SK-N-SH treated with all-trans-retinoic acid at 6 μM for 48 hours (cell line): ENCODE measurements at regions not wholly inside any gene's neighbourhood (a gene's known extent, or its start where the extent isn't known, plus 50 kb on each side); places are given as distances from the start of the nearest gene placed in this dataset.
A peak's percentile ranks its signal among the peaks of the same experiment; 100 is the strongest.
"Not testable (repeated sequence)": the region's sequence is repeated elsewhere in the genome, so short reads cannot be mapped to it uniquely, and the experiment has no call there.

ENCODE experiments used
- ATAC-seq: fragments of 200-7000 bp; cut with Tn5 transposase; 3 replicates; pipeline ENCODE4 v1.9.1; 2020; ENCODE audit warnings: mild to moderate bottlenecking, moderate library complexity
- ARNTL ChIP-seq: fragments of 450-650 bp; formaldehyde crosslinking; IDR thresholded peaks from 2 replicates; pipeline ENCODE4 v1.5.0; 2020; ENCODE audit warnings: low read depth, mild to moderate bottlenecking, moderate library complexity, borderline replicate concordance
- BACH2 ChIP-seq: fragments of 250-450 bp; sonication (Bioruptor Pico); IDR thresholded peaks from 2 replicates; pipeline ENCODE4 v1.9.0; 2021; ENCODE audit warnings: mild to moderate bottlenecking, borderline replicate concordance
- CSDC2 ChIP-seq: fragments of 250-450 bp; sonication (Bioruptor Pico); IDR thresholded peaks from 2 replicates; pipeline ENCODE4 v1.5.0; 2020; ENCODE audit warnings: mild to moderate bottlenecking, moderate library complexity
- GLIS3 ChIP-seq: fragments of 250-450 bp; sonication (Bioruptor Pico); IDR thresholded peaks from 2 replicates; pipeline ENCODE4 v1.5.0; 2020; ENCODE audit warnings: mild to moderate bottlenecking, moderate library complexity
- ISL1 ChIP-seq: fragments of 250-450 bp; sonication (Bioruptor Pico); IDR thresholded peaks from 2 replicates; pipeline ENCODE4 v2.1.2; 2022; ENCODE audit warnings: mild to moderate bottlenecking, moderate library complexity
- OSR1 ChIP-seq: fragments of 250-450 bp; sonication (Bioruptor Pico); IDR thresholded peaks from 2 replicates; pipeline ENCODE4 v1.8.0; 2022; ENCODE audit warnings: moderate library complexity, mild to moderate bottlenecking, inconsistent platforms
- ZC3H10 ChIP-seq: fragments of 250-450 bp; sonication (Bioruptor Pico); IDR thresholded peaks from 2 replicates; pipeline ENCODE4 v1.5.1; 2021; ENCODE audit warnings: mild to moderate bottlenecking, moderate library complexity
- ZNF565 ChIP-seq: fragments of 450-650 bp; formaldehyde crosslinking; conservative IDR thresholded peaks from 2 replicates; pipeline ENCODE4 v1.5.0; 2020; ENCODE audit warnings: low read depth, mild to moderate bottlenecking, moderate library complexity
- ZNF70 ChIP-seq: fragments of 450-650 bp; formaldehyde crosslinking; IDR thresholded peaks from 2 replicates; pipeline ENCODE4 v1.5.0; 2020; ENCODE audit warnings: mild to moderate bottlenecking, moderate library complexity
- TF ChIP-seq, protein P1 (sequence below): fragments of 250-450 bp; sonication (Bioruptor Pico); IDR thresholded peaks from 2 replicates; pipeline ENCODE4 v1.8.0; 2020; ENCODE audit warnings: mild to moderate bottlenecking, moderate library complexity, borderline replicate concordance
- TF ChIP-seq, protein P2 (sequence below): fragments of 250-450 bp; sonication (Bioruptor Pico); IDR thresholded peaks from 2 replicates; pipeline ENCODE4 v1.8.0; 2021; ENCODE audit warnings: low read depth, mild to moderate bottlenecking, moderate library complexity, borderline replicate concordance
- TF ChIP-seq, protein P3 (sequence below): fragments of 250-450 bp; sonication (Bioruptor Pico); IDR thresholded peaks from 2 replicates; pipeline ENCODE4 v1.5.0; 2020; ENCODE audit warnings: mild to moderate bottlenecking, moderate library complexity
- TF ChIP-seq, protein P4 (sequence below): fragments of 250-450 bp; sonication (Bioruptor Pico); IDR thresholded peaks from 2 replicates; pipeline ENCODE4 v1.5.1; 2020; ENCODE audit warnings: low read depth, mild to moderate bottlenecking, moderate library complexity
- TF ChIP-seq, protein P5 (sequence below): fragments of 250-450 bp; sonication (Bioruptor Pico); IDR thresholded peaks from 2 replicates; pipeline ENCODE4 v1.5.1; 2021; ENCODE audit warnings: mild to moderate bottlenecking, moderate library complexity

DNA sequence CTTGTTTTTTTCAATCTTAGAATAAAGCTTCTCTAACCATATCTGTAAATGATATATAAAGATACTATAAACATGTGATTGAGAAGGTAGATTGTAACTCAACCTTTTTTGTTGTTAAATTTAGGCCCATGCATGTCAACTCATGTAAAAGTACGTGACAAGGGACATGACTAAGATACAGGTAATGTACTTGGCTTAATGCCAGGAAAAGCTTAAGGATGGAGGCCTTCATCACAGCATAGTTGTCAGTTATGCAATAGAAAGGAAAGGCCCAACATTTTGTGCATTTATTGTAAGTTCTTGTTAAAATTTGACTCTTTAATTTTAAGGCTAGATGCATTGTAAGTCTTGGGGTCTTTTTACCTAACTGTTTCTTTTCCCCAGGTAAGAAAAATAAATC is 305.1 kb downstream of the LTN1 start:
- TF ChIP-seq BACH2 = no peak
- TF ChIP-seq, all 23 proteins: peak for 0
- no peak for ATAC-seq

DNA sequence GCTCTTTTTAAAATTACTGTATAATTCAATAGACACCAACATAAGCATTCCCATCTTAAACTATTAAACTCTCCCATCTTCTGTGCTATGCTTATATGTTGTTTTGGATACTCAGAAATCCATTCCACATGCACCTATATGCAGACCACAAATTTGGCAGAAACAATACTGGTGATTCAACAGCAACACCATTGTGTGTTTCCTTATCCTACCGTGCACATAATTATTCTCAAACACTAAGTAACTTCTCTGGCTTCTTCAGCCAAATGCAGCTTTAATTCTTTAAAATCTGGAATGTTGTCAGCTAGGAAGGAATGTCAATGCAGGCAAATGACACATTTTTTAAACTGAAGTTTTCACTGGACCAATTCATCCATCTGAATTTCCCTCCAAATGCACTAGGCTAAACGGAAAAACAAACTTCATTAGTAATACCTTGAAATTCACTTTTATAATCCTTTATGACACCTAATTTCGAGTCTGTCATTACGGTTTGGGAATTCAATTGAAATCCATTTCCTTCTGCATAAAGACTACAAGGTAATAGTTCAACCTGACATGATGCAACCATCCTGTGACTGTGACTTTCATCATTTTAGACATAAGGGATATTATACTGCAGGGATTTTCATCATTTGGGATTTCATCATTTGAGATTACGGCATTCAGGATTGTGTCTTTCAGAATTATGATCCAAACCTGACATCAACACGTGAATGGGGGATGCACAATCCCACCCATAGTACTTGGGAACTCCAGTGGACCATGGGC is 308.5 kb downstream of the LTN1 start:
- TF ChIP-seq, protein P1, sequence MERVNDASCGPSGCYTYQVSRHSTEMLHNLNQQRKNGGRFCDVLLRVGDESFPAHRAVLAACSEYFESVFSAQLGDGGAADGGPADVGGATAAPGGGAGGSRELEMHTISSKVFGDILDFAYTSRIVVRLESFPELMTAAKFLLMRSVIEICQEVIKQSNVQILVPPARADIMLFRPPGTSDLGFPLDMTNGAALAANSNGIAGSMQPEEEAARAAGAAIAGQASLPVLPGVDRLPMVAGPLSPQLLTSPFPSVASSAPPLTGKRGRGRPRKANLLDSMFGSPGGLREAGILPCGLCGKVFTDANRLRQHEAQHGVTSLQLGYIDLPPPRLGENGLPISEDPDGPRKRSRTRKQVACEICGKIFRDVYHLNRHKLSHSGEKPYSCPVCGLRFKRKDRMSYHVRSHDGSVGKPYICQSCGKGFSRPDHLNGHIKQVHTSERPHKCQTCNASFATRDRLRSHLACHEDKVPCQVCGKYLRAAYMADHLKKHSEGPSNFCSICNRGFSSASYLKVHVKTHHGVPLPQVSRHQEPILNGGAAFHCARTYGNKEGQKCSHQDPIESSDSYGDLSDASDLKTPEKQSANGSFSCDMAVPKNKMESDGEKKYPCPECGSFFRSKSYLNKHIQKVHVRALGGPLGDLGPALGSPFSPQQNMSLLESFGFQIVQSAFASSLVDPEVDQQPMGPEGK (CRISPR knock-in tag) = no peak
- TF ChIP-seq, protein P2, sequence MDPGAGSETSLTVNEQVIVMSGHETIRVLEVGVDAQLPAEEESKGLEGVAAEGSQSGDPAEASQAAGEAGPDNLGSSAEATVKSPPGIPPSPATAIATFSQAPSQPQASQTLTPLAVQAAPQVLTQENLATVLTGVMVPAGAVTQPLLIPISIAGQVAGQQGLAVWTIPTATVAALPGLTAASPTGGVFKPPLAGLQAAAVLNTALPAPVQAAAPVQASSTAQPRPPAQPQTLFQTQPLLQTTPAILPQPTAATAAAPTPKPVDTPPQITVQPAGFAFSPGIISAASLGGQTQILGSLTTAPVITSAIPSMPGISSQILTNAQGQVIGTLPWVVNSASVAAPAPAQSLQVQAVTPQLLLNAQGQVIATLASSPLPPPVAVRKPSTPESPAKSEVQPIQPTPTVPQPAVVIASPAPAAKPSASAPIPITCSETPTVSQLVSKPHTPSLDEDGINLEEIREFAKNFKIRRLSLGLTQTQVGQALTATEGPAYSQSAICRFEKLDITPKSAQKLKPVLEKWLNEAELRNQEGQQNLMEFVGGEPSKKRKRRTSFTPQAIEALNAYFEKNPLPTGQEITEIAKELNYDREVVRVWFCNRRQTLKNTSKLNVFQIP (CRISPR knock-in tag) = no peak
- TF ChIP-seq, protein P3, sequence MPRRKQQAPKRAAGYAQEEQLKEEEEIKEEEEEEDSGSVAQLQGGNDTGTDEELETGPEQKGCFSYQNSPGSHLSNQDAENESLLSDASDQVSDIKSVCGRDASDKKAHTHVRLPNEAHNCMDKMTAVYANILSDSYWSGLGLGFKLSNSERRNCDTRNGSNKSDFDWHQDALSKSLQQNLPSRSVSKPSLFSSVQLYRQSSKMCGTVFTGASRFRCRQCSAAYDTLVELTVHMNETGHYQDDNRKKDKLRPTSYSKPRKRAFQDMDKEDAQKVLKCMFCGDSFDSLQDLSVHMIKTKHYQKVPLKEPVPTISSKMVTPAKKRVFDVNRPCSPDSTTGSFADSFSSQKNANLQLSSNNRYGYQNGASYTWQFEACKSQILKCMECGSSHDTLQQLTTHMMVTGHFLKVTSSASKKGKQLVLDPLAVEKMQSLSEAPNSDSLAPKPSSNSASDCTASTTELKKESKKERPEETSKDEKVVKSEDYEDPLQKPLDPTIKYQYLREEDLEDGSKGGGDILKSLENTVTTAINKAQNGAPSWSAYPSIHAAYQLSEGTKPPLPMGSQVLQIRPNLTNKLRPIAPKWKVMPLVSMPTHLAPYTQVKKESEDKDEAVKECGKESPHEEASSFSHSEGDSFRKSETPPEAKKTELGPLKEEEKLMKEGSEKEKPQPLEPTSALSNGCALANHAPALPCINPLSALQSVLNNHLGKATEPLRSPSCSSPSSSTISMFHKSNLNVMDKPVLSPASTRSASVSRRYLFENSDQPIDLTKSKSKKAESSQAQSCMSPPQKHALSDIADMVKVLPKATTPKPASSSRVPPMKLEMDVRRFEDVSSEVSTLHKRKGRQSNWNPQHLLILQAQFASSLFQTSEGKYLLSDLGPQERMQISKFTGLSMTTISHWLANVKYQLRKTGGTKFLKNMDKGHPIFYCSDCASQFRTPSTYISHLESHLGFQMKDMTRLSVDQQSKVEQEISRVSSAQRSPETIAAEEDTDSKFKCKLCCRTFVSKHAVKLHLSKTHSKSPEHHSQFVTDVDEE (CRISPR knock-in tag) = no peak
- TF ChIP-seq, protein P4, sequence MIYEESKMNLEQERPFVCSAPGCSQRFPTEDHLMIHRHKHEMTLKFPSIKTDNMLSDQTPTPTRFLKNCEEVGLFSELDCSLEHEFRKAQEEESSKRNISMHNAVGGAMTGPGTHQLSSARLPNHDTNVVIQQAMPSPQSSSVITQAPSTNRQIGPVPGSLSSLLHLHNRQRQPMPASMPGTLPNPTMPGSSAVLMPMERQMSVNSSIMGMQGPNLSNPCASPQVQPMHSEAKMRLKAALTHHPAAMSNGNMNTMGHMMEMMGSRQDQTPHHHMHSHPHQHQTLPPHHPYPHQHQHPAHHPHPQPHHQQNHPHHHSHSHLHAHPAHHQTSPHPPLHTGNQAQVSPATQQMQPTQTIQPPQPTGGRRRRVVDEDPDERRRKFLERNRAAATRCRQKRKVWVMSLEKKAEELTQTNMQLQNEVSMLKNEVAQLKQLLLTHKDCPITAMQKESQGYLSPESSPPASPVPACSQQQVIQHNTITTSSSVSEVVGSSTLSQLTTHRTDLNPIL (CRISPR knock-in tag) = no peak
- no peak for TF ChIP-seq ARNTL (CRISPR knock-in tag)
- TF ChIP-seq ZNF70 (CRISPR knock-in tag) = no peak
- TF ChIP-seq CSDC2 (CRISPR knock-in tag) = no peak
- no peak for TF ChIP-seq ZNF565 (CRISPR knock-in tag)
- no peak for TF ChIP-seq ZC3H10 (CRISPR knock-in tag)
- no peak for TF ChIP-seq OSR1 (CRISPR knock-in tag)
- TF ChIP-seq, protein P5, sequence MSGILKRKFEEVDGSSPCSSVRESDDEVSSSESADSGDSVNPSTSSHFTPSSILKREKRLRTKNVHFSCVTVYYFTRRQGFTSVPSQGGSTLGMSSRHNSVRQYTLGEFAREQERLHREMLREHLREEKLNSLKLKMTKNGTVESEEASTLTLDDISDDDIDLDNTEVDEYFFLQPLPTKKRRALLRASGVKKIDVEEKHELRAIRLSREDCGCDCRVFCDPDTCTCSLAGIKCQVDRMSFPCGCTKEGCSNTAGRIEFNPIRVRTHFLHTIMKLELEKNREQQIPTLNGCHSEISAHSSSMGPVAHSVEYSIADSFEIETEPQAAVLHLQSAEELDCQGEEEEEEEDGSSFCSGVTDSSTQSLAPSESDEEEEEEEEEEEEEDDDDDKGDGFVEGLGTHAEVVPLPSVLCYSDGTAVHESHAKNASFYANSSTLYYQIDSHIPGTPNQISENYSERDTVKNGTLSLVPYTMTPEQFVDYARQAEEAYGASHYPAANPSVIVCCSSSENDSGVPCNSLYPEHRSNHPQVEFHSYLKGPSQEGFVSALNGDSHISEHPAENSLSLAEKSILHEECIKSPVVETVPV (CRISPR knock-in tag) = no peak
- TF ChIP-seq ISL1 (CRISPR knock-in tag) = no peak
- TF ChIP-seq GLIS3 (CRISPR knock-in tag) = no peak
- ATAC-seq = no peak

DNA sequence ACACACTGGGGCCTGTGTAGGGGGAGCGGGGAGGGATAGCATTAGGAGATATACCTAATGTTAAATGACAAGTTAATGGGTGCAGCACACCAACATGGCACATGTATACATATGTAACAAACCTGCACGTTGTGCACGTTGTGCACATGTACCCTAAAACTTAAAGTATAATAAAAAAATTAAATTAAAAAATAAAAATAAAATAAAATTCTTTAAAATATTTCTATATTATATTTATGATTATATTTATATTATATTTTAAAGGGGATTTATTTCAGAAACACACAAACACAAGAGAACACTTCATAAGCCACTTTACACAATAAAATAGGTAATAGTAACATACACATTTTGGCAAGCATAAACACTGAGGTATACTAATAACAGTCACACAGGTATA is 309.8 kb downstream of the LTN1 start:
- ATAC-seq = not testable (repeated sequence)

DNA sequence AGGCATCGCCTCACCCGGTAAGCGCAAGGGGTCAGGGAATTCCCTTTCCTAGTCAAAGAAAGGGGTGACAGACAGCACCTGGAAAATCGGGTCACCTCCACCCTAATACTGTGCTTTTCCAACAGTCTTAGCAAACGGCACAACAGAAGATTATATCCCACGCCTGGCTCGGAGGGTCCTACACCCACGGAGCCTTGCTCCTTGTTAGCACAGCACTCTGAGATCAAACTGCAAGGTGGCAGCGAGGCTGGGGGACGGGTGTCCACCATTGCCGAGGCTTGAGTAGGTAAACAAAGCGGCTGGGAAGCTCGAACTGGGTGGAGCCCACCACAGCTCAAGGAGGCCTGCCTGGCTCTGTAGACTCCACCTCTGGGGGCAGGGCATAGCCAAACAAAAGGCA is 315.6 kb downstream of the LTN1 start:
- ATAC-seq = not testable (repeated sequence)

DNA sequence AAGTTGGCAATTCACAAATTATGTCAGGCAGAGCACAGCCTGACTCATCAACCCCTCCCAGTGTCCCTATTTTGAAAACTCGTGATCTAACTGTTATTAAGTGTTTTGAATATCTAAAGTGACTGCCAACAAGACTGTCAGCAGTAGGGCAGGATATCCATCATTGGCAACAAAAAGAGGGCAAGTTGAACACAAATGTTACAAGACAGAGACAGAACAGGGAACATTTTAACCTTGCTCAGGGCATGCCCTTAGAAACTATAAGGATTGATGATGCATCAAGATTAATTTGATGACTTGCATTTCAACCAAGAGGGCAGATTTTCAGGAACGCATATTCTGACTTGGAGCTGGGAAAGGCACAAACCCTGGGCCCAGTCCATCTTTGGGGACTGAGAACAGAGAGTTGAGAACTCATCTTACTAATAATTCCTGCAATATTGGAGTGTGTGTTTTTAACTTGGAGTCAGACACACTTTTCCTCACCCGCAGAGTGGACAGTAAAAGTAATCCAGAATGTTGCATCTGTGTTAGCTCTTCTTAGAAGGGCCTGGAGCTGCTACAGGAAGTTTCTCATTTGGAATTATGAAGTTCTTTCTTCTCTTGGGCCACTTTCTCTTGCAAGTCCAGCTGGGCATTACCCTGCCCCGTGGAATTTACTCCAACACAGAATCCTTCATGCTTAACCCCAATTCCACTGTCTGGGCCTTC is 317.2 kb downstream of the LTN1 start:
- ATAC-seq = peak; percentile 72
- TF ChIP-seq ZC3H10 (CRISPR knock-in tag) = peak; percentile 52; the same call in 1 of the 2 replicates
- no peak for TF ChIP-seq ZNF565 (CRISPR knock-in tag)
- TF ChIP-seq, all 23 proteins: peak for 1
